CD14-positive monocyte (primary cell): ENCODE measurements at regions not wholly inside any gene's neighbourhood (a gene's known extent, or its start where the extent isn't known, plus 50 kb on each side); places are given as distances from the start of the nearest gene placed in this dataset.

Experiments
- DNase-seq, 3 donors: peaks; one replicate each; pipeline ENCODE4 v3.0.0-alpha.2; 2011 to 2022
- H2AFZ ChIP-seq: 2 replicates; pipeline ENCODE4 v1.6.0; 2012; ENCODE audit warnings: mild to moderate bottlenecking, low read depth, low read length, inconsistent platforms; ENCODE audit not compliant: insufficient read depth, poor library complexity, severe bottlenecking
- H3K27ac ChIP-seq, 2 donors: 1 replicate in 1 of 2; 2 replicates in 1 of 2; pipeline ENCODE4 v1.5.1; 2012 to 2013; ENCODE audit warnings: low read length in 2 of 2, control low read depth in 1 of 2, inconsistent platforms in 1 of 2, low read depth in 1 of 2, mild to moderate bottlenecking in 1 of 2
- H3K27me3 ChIP-seq, 2 donors: one replicate each; pipeline versions ENCODE4 v1.6.0 to v1.6.1; 2011 to 2013; ENCODE audit warnings: low read length in 2 of 2; ENCODE audit not compliant: control insufficient read depth in 2 of 2, insufficient read depth in 2 of 2
- H3K36me3 ChIP-seq, 2 donors: replicated peaks in 1 of 2; 1 replicate in 1 of 2; 2 replicates in 1 of 2; pipeline versions ENCODE4 v1.5.1 to v1.6.1; 2012 to 2013; ENCODE audit warnings: low read length in 2 of 2, control low read depth in 1 of 2, inconsistent platforms in 1 of 2, mild to moderate bottlenecking in 1 of 2; ENCODE audit not compliant: insufficient read depth in 2 of 2, control insufficient read depth in 1 of 2
- H3K4me1 ChIP-seq, 2 donors: 1 replicate in 1 of 2; 2 replicates in 1 of 2; pipeline versions ENCODE4 v1.5.1 to v1.6.1; 2012 to 2013; ENCODE audit warnings: low read length in 2 of 2, control low read depth in 1 of 2, inconsistent platforms in 1 of 2, mild to moderate bottlenecking in 1 of 2, moderate library complexity in 1 of 2; ENCODE audit not compliant: insufficient read depth in 2 of 2, control insufficient read depth in 1 of 2
- H3K4me2 ChIP-seq: replicated peaks from 2 replicates; pipeline ENCODE3; 2012; ENCODE audit warnings: low read length, moderate library complexity, mild to moderate bottlenecking; ENCODE audit not compliant: poor library complexity, severe bottlenecking; ENCODE audit errors: extremely low read depth
- H3K4me3 ChIP-seq, 3 experiments: fragments of 200-600 bp in 1 of 3; sonication (generic) in 1 of 3; replicated peaks in 1 of 3; 1 replicate in 2 of 3; 2 replicates in 1 of 3; pipeline ENCODE4 v1.5.1; 2011 to 2013; ENCODE audit warnings: low read length in 3 of 3, mild to moderate bottlenecking in 3 of 3, control low read depth in 2 of 3, low read depth in 2 of 3, inconsistent platforms in 1 of 3, moderate library complexity in 1 of 3
- H3K79me2 ChIP-seq: 2 replicates; pipeline ENCODE4 v1.6.0; 2012; ENCODE audit warnings: mild to moderate bottlenecking, control low read depth, inconsistent platforms, low read length, moderate library complexity; ENCODE audit not compliant: insufficient read depth
- H3K9ac ChIP-seq: 2 replicates; pipeline ENCODE4 v1.6.0; 2017; ENCODE audit warnings: low read length, mild to moderate bottlenecking; ENCODE audit not compliant: insufficient read depth, poor library complexity, severe bottlenecking
- H3K9me3 ChIP-seq, 2 donors: replicated peaks in 1 of 2; 1 replicate in 1 of 2; 2 replicates in 1 of 2; pipeline versions ENCODE4 v1.5.1 to v1.6.1; 2012 to 2013; ENCODE audit warnings: low read length in 2 of 2, control low read depth in 1 of 2; ENCODE audit not compliant: control insufficient read depth in 1 of 2, insufficient read depth in 1 of 2
- H4K20me1 ChIP-seq: 2 replicates; pipeline ENCODE4 v1.6.0; 2012; ENCODE audit warnings: mild to moderate bottlenecking, low read length, control low read depth, moderate library complexity; ENCODE audit not compliant: insufficient read depth
- H3K27ac Mint-ChIP-seq, 7 donors: one replicate each; pipeline ENCODE4 v1.8.0; 2020; ENCODE audit warnings: mild to moderate bottlenecking in 7 of 7, mixed read lengths in 7 of 7, moderate library complexity in 6 of 7, inconsistent platforms in 2 of 7
- H3K27me3 Mint-ChIP-seq, 3 donors: one replicate each; pipeline ENCODE4 v1.8.0; 2021 to 2022; ENCODE audit warnings: low read depth in 3 of 3, mild to moderate bottlenecking in 3 of 3, mixed read lengths in 3 of 3, moderate library complexity in 3 of 3, inconsistent platforms in 1 of 3
- H3K36me3 Mint-ChIP-seq, 2 donors: one replicate each; pipeline ENCODE4 v1.8.0; 2020; ENCODE audit warnings: mixed read lengths in 2 of 2, inconsistent platforms in 1 of 2, mild to moderate bottlenecking in 1 of 2
- H3K4me1 Mint-ChIP-seq: one replicate; pipeline ENCODE4 v1.8.0; 2020; ENCODE audit warnings: mild to moderate bottlenecking, mixed read lengths
- H3K4me3 Mint-ChIP-seq, 2 donors: one replicate each; pipeline ENCODE4 v1.8.0; 2020; ENCODE audit warnings: mild to moderate bottlenecking in 2 of 2, mixed read lengths in 2 of 2, moderate library complexity in 1 of 2
- H3K9me3 Mint-ChIP-seq, 7 donors: one replicate each; pipeline ENCODE4 v1.8.0; 2020 to 2022; ENCODE audit warnings: mixed read lengths in 7 of 7, mild to moderate bottlenecking in 6 of 7, moderate library complexity in 6 of 7, inconsistent platforms in 2 of 7
- CTCF ChIP-seq: fragments of 200-600 bp; IDR thresholded peaks from one replicate; pipeline ENCODE4 v1.8.0; 2022; ENCODE audit warnings: antibody characterized with exemption, mild to moderate bottlenecking
- WGBS: methylation state at CpG from one replicate; pipeline ENCODE4 v1.1.5; 2013; ENCODE audit warnings: missing lambda C conversion rate; ENCODE audit not compliant: insufficient coverage; 5-methylcytosine and 5-hydroxymethylcytosine counted together
- intact Hi-C, 2 donors: fragments of 100-400 bp; cut with micrococcal nuclease; formaldehyde crosslinking; loops; one replicate each; pipeline versions ENCODE4 v1.15.0 to v1.15.1; 2023

- peaks cover 0 to 5% of the 10 kb centered on the region in 2 donors for H3K9me3 ChIP-seq
- peaks cover 0 to 5% (median 2%) of the 10 kb centered on the region in 7 donors for H3K9me3 Mint-ChIP-seq
- no peak overlapping the region for H3K27ac Mint-ChIP-seq
- no peak overlapping the region for H3K4me3 Mint-ChIP-seq
- no peaks in the 10 kb centered on the region for H3K27me3 Mint-ChIP-seq
- no peaks in the 10 kb centered on the region for H3K27me3 ChIP-seq
- no peaks in the 10 kb centered on the region for H3K4me1 ChIP-seq
- intact Hi-C loops, result no loop called here
- H3K36me3 Mint-ChIP-seq, result no peaks in the 10 kb centered on the region
- TF ChIP-seq CTCF, result no peak
- no peak overlapping the region for H3K4me3 ChIP-seq
- no peak overlapping the region for H3K4me2 ChIP-seq
- no peak overlapping the region for H3K27ac ChIP-seq
- H3K9ac ChIP-seq, result no peak overlapping the region
- H3K4me1 Mint-ChIP-seq, result no peaks in the 10 kb centered on the region
- no peaks in the 10 kb centered on the region for H3K36me3 ChIP-seq
- no peaks in the 10 kb centered on the region for H3K79me2 ChIP-seq
- no peak for DNase-seq
- no CpG with 5 or more reads among the region's 2 CpGs for WGBS
- H4K20me1 ChIP-seq, result no peaks in the 10 kb centered on the region
- H2AFZ ChIP-seq, result no peak overlapping the region
Observed at GRCh38 chr1:192238421-192238820, 78.4 kb upstream of the RGS21 start.

GRCh38 chr1:192243721-192244120 lies 73.1 kb upstream of the RGS21 start:
- H3K9me3 ChIP-seq, result peaks cover 0 to 5% of the 10 kb centered on the region in 2 donors
- no peak overlapping the region for H3K4me2 ChIP-seq
- H3K79me2 ChIP-seq, result no peaks in the 10 kb centered on the region
- no peaks in the 10 kb centered on the region for H3K27me3 Mint-ChIP-seq
- peaks cover 12 to 22% (median 16%) of the 10 kb centered on the region in 7 donors for H3K9me3 Mint-ChIP-seq
- H3K27ac Mint-ChIP-seq, result no peak overlapping the region
- H3K36me3 ChIP-seq, result no peaks in the 10 kb centered on the region
- H3K4me1 ChIP-seq, result no peaks in the 10 kb centered on the region
- no peak overlapping the region for H3K27ac ChIP-seq
- intact Hi-C loops, result no loop called here
- H3K36me3 Mint-ChIP-seq, result no peaks in the 10 kb centered on the region
- H3K4me3 ChIP-seq, result no peak overlapping the region
- H3K9ac ChIP-seq, result no peak overlapping the region
- H3K27me3 ChIP-seq, result no peaks in the 10 kb centered on the region
- no peak for TF ChIP-seq CTCF
- H3K4me1 Mint-ChIP-seq, result no peaks in the 10 kb centered on the region
- H2AFZ ChIP-seq, result no peak overlapping the region
- no peak overlapping the region for H3K4me3 Mint-ChIP-seq
- H4K20me1 ChIP-seq, result no peaks in the 10 kb centered on the region
- DNase-seq, result no peak
- no CpG with 5 or more reads among the region's 1 CpG for WGBS
